ENCODE measurements at regions not wholly inside any gene's neighbourhood (a gene's known extent, or its start where the extent isn't known, plus 50 kb on each side); places are given as distances from the start of the nearest gene placed in this dataset.

DNA sequence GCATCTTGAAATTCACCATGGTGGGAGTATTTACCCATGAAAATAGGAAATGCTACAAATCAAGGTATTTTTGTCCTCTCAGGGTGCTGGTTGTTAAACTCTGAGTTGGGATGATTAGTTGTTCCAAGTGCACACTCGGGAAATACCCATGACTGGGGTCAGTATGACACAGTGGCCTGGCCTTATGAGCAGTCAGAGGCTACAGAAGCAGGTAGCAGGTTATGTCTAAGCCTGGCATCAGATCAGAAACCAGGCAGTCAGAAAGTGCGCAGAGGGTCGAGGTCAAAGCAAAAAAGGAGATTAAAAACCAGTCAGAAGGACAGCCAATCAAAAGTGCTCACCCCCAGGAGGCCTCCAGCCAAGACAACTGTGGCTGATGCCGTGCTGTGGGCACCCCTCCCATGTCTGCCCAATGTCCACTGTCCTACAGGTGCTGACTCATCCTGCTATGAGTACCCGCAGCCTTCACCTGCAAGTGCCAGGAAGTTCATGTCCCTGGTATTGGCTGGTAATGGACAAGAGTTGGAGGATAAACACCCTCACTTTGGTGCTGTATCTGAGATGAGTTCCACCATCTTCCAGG lies 117.4 kb upstream of the SLC24A3 start:
- Histone ChIP-seq H3K27ac (ENCODE audit: low read length) (no peak overlapping the region), H3K9me3 (ENCODE audit: insufficient read depth, low read depth, low read length) (no peaks in the 10 kb centered on the region), H3K9ac (ENCODE audit: low read depth, low read length) (no peak overlapping the region), H3K27me3 (ENCODE audit: insufficient read depth, low read length) (no peaks in the 10 kb centered on the region), H3K4me3 (ENCODE audit: low read length) (no peak overlapping the region), H3K4me1 (ENCODE audit: insufficient read depth, low read length) (peaks cover 11% of the 10 kb centered on the region; the same call in 1 of the 2 replicates), H3K36me3 (ENCODE audit: insufficient read depth, low read depth, low read length) (no peaks in the 10 kb centered on the region)

DNA sequence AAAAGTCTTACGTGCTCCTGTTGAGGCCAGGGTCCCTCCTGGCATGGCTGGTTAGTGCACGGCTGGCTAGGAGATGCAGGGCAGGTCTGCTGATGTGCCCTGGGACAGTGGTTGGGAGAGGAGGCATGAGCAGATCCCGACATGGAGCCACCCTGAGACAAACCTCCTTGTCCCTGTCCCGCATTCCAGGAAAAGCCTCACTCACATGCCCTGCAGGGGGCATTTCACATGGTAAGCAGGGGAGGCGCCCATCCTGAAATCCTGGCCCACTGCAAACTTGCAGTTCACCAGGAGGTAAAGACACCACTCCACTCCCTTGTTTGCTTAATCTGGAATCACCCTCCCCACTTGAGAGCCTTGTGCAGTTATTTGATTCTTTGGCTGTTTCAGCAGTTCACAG lies 116.7 kb upstream of the SLC24A3 start:
- H3K9ac ChIP-seq (ENCODE audit: low read depth, low read length), result no peak overlapping the region
- H3K27me3 ChIP-seq (ENCODE audit: insufficient read depth, low read length), result no peaks in the 10 kb centered on the region
- no peak overlapping the region for H3K27ac ChIP-seq (ENCODE audit: low read length)
- peaks cover 11% of the 10 kb centered on the region; the same call in 1 of the 2 replicates for H3K4me1 ChIP-seq (ENCODE audit: insufficient read depth, low read length)
- no peak overlapping the region for H3K4me3 ChIP-seq (ENCODE audit: low read length)
- H3K9me3 ChIP-seq (ENCODE audit: insufficient read depth, low read depth, low read length), result no peaks in the 10 kb centered on the region
- H3K36me3 ChIP-seq (ENCODE audit: insufficient read depth, low read depth, low read length), result no peaks in the 10 kb centered on the region

DNA sequence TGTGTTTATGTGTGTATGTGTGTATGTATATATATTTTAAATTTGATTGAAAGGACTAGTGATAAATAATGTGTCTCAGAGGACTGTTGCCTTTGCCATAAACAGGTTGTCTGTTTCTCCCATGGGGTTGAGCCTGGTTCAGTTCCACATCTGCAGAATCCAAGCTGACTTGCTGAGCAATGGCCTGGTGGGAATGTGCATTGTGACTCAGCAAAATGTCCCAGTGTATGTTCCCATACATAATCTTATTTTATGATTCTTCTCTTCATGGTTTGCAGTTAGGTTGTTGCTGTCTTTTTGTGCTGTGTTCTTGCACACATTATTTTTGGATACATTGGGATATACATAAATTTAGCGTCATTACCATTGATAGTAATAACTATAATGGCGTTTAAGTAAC lies 115.6 kb upstream of the SLC24A3 start:
- no peaks in the 10 kb centered on the region for H3K27me3 ChIP-seq (ENCODE audit: insufficient read depth, low read length)
- no peaks in the 10 kb centered on the region for H3K36me3 ChIP-seq (ENCODE audit: insufficient read depth, low read depth, low read length)
- peaks cover 11% of the 10 kb centered on the region; the same call in 1 of the 2 replicates for H3K4me1 ChIP-seq (ENCODE audit: insufficient read depth, low read length)
- no peak overlapping the region for H3K4me3 ChIP-seq (ENCODE audit: low read length)
- H3K27ac ChIP-seq (ENCODE audit: low read length), result no peak overlapping the region
- H3K9ac ChIP-seq (ENCODE audit: low read depth, low read length), result no peak overlapping the region
- no peaks in the 10 kb centered on the region for H3K9me3 ChIP-seq (ENCODE audit: insufficient read depth, low read depth, low read length)

DNA sequence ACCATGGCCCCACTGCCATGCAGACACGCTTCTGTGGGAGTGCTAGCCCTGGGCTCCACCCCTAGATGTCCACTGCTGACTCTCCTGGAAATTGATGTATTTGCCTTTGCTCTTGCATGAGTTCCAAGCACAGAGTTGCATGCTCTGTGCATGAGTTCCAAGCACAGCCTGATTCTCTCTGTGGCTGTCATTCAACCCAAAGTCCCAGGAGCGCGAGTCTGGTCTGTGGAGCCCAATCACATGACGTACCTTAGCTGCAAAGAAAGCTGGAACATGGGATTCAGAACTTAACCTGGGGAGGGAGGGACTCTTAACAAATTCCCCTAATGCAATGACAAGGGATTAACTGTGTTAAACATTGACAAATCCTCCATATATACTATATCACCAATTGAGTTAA lies 114.3 kb upstream of the SLC24A3 start:
- H3K9me3 ChIP-seq (ENCODE audit: insufficient read depth, low read depth, low read length), result no peaks in the 10 kb centered on the region
- H3K27ac ChIP-seq (ENCODE audit: low read length), result no peak overlapping the region
- no peak overlapping the region for H3K4me3 ChIP-seq (ENCODE audit: low read length)
- H3K36me3 ChIP-seq (ENCODE audit: insufficient read depth, low read depth, low read length), result no peaks in the 10 kb centered on the region
- H3K4me1 ChIP-seq (ENCODE audit: insufficient read depth, low read length), result peaks cover 11% of the 10 kb centered on the region; the same call in 1 of the 2 replicates
- no peaks in the 10 kb centered on the region for H3K27me3 ChIP-seq (ENCODE audit: insufficient read depth, low read length)
- no peak overlapping the region for H3K9ac ChIP-seq (ENCODE audit: low read depth, low read length)

DNA sequence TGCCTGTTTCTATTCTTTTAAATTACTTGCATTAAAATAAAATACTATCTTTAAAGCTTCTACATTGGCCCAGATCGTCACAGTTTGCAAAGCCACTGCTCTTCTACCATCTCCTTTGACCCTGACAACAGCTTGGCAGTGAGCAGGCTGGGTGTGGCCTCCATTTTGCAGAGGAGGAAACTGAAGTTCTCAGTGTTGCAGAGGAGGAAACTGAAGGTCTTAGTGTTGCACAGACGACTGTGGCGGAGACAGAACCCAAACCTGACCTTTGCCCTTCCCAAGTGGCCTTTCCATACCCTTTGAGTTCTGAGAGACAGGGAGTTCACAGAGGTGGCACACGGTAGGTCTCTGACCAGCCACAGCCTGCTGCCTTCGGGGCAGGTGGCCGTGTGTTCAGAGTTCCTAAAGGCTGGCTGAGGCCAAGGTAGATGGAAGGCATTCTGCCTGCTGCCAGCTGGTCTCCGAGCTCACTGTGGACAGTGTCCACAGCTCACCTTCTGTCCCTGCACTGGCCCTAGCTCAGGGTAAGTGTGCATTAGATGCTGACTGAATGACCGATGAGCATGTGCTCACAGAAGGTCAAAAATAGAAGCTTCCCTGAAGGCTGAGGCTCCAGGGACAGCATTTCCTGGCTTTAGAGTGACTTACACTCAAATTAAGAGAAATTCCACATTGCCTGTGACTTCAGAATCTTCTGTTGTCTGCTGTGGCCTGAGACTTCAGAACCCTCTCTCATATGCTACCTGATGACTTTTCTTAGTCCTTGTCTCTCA lies 113.5 kb upstream of the SLC24A3 start:
- Histone ChIP-seq H3K4me1 (ENCODE audit: insufficient read depth, low read length) (peaks cover 11% of the 10 kb centered on the region; the same call in 1 of the 2 replicates), H3K36me3 (ENCODE audit: insufficient read depth, low read depth, low read length) (no peaks in the 10 kb centered on the region), H3K27me3 (ENCODE audit: insufficient read depth, low read length) (no peaks in the 10 kb centered on the region), H3K9ac (ENCODE audit: low read depth, low read length) (no peak overlapping the region), H3K27ac (ENCODE audit: low read length) (no peak overlapping the region), H3K9me3 (ENCODE audit: insufficient read depth, low read depth, low read length) (no peaks in the 10 kb centered on the region), H3K4me3 (ENCODE audit: low read length) (no peak overlapping the region)

DNA sequence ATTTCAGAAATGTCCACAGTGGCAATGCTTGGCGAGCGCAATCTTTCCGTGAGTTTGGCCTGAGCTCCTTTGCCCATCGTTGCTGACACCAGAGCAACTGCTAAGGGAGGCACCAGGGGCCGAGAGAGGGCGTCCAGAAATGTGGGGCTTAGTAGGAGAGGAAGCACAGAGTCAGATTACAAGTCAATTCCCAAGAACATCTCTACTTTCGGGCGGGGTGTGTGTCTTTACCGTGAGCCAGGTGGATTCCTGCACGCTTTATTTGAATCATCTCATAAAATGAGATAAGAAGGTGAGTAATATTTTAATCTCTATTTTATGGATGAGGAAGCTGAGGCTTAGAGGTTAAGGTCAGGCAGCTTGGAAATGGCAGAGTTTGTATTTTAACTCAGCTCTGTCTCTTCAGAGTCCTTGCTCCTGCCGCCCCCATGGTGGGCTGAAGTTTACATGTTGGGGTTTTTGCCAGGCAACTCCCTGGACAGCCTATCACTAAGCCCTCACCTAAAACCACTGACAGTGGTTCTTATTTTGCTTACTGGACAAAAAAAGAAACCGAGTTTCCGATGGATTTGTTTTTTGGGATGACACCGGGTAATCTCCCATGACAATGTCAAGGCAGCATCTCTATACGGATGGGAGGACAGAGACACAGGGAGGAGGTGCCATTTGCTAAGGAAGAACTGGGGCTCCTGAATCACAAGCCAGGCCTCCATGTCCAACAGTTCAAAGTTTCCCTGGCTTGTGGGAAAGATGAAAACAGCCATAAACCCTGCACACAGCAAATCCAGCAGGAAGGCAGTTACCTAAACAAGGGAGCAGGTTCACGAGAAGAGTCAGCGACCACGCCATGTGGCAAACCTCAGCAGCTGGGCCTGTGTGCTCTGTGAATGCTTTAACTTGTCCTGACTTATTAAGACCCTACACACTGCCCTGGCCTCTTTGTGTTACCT lies 112.6 kb upstream of the SLC24A3 start:
- H3K4me1 ChIP-seq (ENCODE audit: insufficient read depth, low read length), result peaks cover 11% of the 10 kb centered on the region; the same call in 1 of the 2 replicates
- H3K36me3 ChIP-seq (ENCODE audit: insufficient read depth, low read depth, low read length), result no peaks in the 10 kb centered on the region
- no peak overlapping the region for H3K27ac ChIP-seq (ENCODE audit: low read length)
- H3K27me3 ChIP-seq (ENCODE audit: insufficient read depth, low read length), result no peaks in the 10 kb centered on the region
- no peak overlapping the region for H3K4me3 ChIP-seq (ENCODE audit: low read length)
- H3K9ac ChIP-seq (ENCODE audit: low read depth, low read length), result no peak overlapping the region
- H3K9me3 ChIP-seq (ENCODE audit: insufficient read depth, low read depth, low read length), result no peaks in the 10 kb centered on the region

DNA sequence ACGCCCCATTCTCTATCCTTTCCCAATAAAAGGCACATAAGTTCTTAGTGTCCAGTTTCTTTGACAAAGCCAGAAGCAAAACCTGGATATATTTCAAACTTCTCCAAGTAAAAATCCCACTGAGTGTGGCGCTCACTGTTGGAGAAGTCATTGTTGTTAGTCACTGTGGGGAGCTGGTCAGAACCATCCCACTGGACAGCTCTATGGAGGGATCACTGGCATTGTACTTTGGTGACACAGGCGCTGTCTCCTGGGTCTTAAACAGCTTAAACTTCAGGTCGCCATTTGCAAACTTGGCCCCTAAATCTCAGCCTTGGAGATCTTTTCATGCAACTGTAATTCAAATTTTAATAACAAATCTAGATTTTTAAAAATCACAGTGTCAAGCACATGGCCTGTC lies 111.5 kb upstream of the SLC24A3 start:
- no peak overlapping the region for H3K27ac ChIP-seq (ENCODE audit: low read length)
- no peak overlapping the region for H3K4me3 ChIP-seq (ENCODE audit: low read length)
- H3K9ac ChIP-seq (ENCODE audit: low read depth, low read length), result no peak overlapping the region
- peaks cover 2% of the 10 kb centered on the region; the same call in 1 of the 2 replicates for H3K4me1 ChIP-seq (ENCODE audit: insufficient read depth, low read length)
- no peaks in the 10 kb centered on the region for H3K27me3 ChIP-seq (ENCODE audit: insufficient read depth, low read length)
- H3K36me3 ChIP-seq (ENCODE audit: insufficient read depth, low read depth, low read length), result no peaks in the 10 kb centered on the region
- H3K9me3 ChIP-seq (ENCODE audit: insufficient read depth, low read depth, low read length), result no peaks in the 10 kb centered on the region

DNA sequence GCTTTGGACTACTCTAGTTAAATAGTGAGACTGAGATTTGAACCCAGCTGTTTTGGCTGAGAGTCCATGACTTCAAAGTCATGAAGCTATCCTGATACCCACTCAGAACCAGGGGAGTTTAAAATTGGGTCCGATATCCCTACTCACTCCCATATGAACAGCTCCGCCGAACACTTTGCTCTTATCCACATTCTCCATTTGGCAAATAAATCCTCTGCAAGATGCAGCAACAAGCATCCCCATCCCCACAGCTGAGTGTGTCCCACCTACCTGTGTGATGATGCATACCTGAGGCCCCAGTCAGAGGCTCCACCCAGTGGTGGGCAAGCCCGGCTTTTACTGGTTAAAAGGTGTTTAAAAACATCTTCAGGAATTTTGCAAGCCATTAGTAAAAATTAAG lies 108.3 kb upstream of the SLC24A3 start:
- H3K27me3 ChIP-seq (ENCODE audit: insufficient read depth, low read length), result no peaks in the 10 kb centered on the region
- no peak overlapping the region for H3K9ac ChIP-seq (ENCODE audit: low read depth, low read length)
- peaks cover 6% of the 10 kb centered on the region for H3K9me3 ChIP-seq (ENCODE audit: insufficient read depth, low read depth, low read length)
- H3K4me1 ChIP-seq (ENCODE audit: insufficient read depth, low read length), result no peaks in the 10 kb centered on the region
- no peak overlapping the region for H3K27ac ChIP-seq (ENCODE audit: low read length)
- no peaks in the 10 kb centered on the region for H3K36me3 ChIP-seq (ENCODE audit: insufficient read depth, low read depth, low read length)
- H3K4me3 ChIP-seq (ENCODE audit: low read length), result no peak overlapping the region

DNA sequence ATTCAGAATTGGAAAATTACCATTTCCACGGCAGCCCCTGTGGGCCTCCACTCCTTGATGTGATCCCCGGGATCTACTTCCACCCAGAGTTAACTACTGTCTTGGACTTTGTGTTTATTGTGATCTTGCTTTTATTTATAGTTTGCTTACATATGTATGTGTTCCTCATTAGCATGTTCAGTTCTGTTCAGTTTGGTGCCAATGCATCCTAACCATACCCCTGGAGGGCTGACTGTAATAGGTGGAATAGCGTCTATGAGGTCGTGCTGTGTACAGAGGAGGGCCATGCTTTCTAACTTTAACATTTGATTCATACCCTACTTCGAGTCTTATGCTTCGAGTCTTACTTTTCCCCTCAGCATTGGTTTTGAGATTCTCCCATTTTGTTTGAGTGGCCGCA lies 104.3 kb upstream of the SLC24A3 start:
- Histone ChIP-seq H3K4me3 (ENCODE audit: low read length) (no peak overlapping the region), H3K9me3 (ENCODE audit: insufficient read depth, low read depth, low read length) (peaks cover 6% of the 10 kb centered on the region), H3K4me1 (ENCODE audit: insufficient read depth, low read length) (no peaks in the 10 kb centered on the region), H3K27ac (ENCODE audit: low read length) (no peak overlapping the region), H3K27me3 (ENCODE audit: insufficient read depth, low read length) (no peaks in the 10 kb centered on the region), H3K9ac (ENCODE audit: low read depth, low read length) (no peak overlapping the region), H3K36me3 (ENCODE audit: insufficient read depth, low read depth, low read length) (no peaks in the 10 kb centered on the region)

DNA sequence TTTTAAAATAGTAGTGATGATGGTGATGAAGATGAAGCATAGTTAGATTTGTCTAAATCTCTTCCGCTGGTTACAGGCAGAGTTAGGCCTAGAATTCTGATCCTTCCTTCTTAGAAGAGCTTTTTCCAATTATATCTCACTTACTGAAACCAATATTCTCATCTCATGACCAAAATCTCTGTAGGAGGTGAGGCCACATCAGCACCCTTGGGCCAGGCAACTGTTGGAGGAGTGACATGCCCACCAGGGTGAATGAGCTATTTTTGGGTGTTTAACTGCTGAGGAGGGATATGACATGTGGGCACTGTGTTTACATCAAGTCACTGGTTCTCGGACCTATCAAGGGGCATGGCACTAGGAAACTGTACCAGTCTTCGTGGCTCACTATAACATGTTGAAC lies 102.2 kb upstream of the SLC24A3 start:
- Histone ChIP-seq H3K4me3 (ENCODE audit: low read length) (no peak overlapping the region), H3K36me3 (ENCODE audit: insufficient read depth, low read depth, low read length) (no peaks in the 10 kb centered on the region), H3K4me1 (ENCODE audit: insufficient read depth, low read length) (no peaks in the 10 kb centered on the region), H3K9me3 (ENCODE audit: insufficient read depth, low read depth, low read length) (peaks cover 6% of the 10 kb centered on the region), H3K9ac (ENCODE audit: low read depth, low read length) (no peak overlapping the region), H3K27ac (ENCODE audit: low read length) (no peak overlapping the region), H3K27me3 (ENCODE audit: insufficient read depth, low read length) (no peaks in the 10 kb centered on the region)

DNA sequence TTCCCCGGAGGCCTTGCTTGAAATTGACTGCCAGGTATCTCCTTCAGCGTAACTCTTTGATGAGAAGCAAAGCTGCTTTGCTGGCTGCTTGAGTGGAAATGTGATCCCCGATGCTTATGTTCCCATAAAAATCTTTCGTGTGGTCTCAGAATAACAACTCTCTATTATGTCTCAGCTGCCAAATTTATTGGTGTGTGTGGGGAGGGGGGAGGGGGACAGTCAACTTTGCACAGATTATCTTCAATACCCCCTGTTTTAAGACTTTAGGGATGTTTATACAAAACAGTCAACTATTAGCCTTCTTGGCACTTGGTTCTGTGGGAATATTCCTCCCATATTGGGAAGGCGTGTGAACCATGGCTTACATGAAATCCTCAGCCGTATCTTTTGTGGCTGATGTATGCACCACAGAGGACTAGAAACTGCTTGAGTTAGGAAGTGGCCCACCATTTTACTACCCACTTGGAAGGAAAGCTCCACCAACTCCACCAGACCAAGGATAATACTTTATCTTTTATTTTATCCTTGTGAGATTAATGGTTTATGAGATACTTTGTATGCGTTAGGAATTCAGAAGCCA lies 101.5 kb upstream of the SLC24A3 start:
- H3K9ac ChIP-seq (ENCODE audit: low read depth, low read length), result no peak overlapping the region
- H3K36me3 ChIP-seq (ENCODE audit: insufficient read depth, low read depth, low read length), result no peaks in the 10 kb centered on the region
- peaks cover 6% of the 10 kb centered on the region for H3K9me3 ChIP-seq (ENCODE audit: insufficient read depth, low read depth, low read length)
- H3K27ac ChIP-seq (ENCODE audit: low read length), result no peak overlapping the region
- no peak overlapping the region for H3K4me3 ChIP-seq (ENCODE audit: low read length)
- no peaks in the 10 kb centered on the region for H3K27me3 ChIP-seq (ENCODE audit: insufficient read depth, low read length)
- no peaks in the 10 kb centered on the region for H3K4me1 ChIP-seq (ENCODE audit: insufficient read depth, low read length)

Measured in iPS-20b (cell line).